Left lobe of liver (tissue), 2 donors: ENCODE measurements at regions not wholly inside any gene's neighbourhood (a gene's known extent, or its start where the extent isn't known, plus 50 kb on each side); places are given as distances from the start of the nearest gene placed in this dataset.

Source experiments
- ATAC-seq: fragments of 200-7000 bp; cut with Tn5 transposase; one replicate; pipeline ENCODE4 v1.9.1; 2020; ENCODE audit warnings: mild to moderate bottlenecking, moderate library complexity
- DNase-seq: peaks from one replicate; pipeline ENCODE4 v3.0.0-alpha.2; 2020; ENCODE audit warnings: low spot score
- donor health status: DM: no; HTN: no; CAD: no; lungs with moderate emphysema.
- donor health status: DM: no; HTN: yes; CAD: no.

DNA sequence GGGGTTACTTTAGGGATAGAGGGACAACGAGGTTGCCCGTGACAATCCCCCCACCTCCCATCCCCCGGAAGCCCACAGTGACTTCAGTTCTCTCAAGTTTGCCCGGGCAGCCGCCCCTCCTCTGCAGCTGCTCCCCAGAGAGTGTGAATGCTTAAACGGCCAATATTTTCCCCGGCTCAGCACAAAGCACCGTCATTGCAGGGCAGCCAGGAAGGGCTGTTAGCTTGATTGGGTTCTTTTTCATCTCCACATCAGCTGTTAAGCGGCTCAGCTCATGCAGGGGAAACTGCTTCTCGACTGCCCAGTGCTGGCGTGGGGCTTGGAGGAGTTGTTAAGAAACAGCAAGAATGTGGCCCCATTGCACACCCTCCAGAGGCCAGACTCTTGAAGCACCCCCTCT, 120.5 kb upstream of the NCOR2 start:
- ATAC-seq: no peak
- DNase-seq: no peak

- no peak for ATAC-seq
- no peak for DNase-seq
Observed at GRCh38 chr12:124687174-124687902, 119.9 kb upstream of the NCOR2 start.

- ATAC-seq (no peak), DNase-seq (no peak)
Observed at GRCh38 chr12:124686370-124687173, 119.2 kb upstream of the NCOR2 start.

DNA sequence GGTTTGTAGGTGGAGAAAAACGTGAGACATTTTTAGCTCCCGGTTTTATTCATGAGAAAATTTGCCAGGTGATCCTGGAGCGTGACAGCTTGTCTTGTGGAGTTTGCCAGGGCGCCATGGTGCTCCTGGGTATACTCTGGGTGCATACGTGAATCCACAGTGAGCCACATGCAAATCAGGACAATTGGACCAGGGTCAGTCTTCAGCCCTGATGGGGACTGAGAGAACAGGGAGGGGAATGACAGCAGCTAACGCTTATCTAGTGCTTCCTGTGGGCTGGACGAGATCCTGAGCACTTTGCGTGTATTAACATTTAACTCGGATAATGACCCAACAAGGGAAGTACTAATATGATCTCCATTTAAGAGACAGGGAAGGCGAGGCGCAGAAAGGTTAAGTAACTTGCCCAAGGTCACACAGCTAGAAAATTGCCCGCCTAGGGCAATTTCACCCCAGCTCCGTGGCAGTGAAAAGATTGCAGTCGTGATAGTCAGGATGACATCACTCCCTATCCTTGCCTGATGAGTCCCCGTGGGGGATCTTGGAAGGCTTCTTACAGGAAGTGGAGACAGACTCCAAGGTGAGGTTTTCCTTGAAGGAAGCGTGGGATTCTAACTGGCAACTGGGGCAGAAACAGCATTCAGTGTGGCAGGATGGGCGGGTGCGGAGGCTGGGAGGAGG, 118.4 kb upstream of the NCOR2 start:
- DNase-seq: no peak
- ATAC-seq: no peak

DNA sequence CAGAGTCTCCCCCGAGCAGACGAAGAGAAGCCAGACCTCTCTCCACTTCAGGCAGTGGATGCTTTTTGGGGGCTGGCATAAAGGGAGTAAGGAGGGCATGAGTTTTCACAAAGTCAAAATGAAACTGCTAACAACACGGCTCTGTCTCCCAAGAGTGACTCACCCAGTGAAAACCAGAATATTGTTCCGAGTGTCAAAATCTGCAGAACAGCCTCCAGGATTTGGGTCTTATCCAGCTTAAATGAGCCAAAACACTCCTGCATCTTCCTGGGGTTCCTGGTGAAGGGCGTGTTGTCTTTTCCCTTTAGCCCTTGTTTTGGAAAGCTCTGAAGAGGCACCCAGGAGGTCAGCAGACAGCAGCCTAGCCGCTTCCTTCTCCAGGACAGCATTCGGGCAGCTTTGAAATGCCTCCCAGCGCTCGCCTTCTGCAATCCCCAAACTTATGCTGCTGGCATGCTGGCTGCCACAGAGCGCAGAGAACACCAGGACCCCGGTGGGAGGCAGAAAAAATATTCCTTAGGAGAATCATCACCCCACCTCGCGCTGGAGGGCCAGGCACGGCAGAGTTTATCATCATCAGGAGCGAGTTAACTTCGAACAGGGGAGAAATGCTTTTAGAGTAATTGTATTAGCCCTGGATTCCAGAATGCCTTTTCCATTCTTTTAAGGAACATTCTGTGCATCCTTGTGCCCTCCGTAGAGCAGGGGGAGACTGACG, 117.7 kb upstream of the NCOR2 start:
- DNase-seq (no peak), ATAC-seq (no peak)

DNA sequence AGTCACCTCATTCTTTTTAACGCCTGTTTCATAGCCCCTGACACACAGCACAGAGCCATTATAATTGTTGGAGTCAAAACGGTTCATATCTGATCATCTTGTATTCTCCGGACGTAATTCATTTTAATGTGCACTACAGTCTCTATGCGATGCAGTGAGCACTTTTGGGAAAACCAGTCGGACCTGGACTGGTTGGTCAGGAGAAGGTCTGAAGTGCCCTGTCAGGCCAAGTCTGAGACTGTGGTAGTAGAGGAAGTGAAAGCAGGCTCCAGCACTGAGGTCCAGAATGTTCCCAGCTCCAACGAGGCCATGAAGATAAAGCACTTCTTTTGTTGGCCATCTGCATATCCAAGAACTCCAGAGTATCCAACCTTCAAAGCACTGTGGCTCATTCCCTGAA, 117.1 kb upstream of the NCOR2 start:
- ATAC-seq (no peak), DNase-seq (no peak)

DNA sequence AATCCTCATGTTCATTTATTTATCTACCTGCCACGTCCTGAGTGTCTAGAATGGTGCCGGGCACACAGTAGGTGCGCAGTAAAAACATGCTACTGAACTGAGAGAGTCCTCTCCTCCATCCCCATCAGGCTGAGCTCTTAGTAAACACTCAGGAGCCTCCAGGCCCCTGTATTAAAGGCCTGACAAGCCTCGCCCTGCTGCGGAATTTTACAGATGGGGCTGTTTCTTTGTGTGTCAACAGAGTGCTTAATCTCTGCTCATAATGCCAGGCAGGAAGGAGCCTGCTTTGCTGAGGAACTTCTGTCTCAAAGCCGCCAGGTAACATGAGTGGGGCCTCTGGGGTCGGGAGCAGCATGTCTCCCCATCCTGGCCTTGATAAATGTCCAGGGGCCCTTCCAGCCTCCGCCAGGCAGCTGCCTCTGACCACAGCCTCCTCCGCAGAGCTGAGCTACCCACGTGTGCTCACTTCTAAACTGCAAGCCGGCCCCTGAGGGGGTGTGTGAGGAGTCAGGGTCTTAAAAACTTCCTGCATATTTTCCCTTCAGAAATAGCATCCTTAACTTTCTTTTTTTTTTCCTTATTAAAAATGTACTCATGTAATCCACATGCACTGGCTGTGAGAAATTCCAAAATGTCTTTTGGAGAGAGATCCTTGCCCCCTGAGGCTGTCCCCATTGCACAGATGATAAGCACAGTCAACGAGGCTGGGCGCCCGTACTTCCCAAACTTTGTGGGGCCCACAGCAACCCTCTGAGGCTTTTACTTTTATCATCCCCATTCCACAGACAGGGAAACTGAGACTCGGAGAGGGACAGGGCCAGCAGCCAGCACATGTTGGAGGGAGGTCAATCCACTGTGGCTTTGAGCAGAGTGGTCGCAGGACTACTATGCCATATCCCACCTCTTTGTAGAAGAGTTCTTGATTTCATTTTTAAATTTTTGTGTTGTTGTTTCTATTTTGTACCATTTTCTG, 116.0 kb upstream of the NCOR2 start:
- no peak for DNase-seq
- no peak for ATAC-seq

DNA sequence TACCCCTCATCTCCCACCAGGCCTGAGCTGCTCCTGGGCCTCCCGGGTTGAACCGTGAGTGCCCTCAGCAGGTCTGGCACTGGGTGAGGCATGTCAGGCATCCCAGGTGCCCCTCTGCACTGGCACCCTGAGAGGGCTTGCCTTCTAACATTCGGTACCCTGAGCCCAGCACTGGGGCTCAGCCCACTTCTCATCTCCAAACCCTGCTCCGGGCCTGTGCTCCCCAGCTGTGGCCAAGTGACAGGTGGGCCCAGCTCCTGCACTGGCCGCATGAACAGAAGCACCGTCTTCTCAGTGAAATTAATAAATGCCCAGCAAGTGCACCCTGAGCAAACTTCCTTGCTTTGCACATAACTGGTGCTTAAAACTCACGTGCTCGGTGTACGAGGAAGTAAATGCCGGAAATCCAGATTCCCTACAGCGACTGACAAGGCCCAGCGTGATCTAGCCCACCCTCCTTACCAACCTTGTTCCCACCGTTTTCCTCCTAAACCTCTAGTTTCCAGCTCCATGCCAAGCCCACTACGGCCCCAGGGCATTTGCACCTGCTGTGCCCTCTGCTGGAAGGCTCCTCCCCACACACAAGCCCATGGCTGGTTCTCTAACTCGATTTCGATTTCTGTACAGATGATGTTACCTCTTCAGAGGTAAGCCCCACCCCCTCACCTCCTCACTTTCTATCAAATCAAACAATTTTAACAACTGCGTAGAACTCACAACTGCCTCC, 115.2 kb upstream of the NCOR2 start:
- no peak for DNase-seq
- ATAC-seq: no peak

GRCh38 chr12:124681779-124682391, 114.5 kb upstream of the NCOR2 start:
- ATAC-seq (no peak), DNase-seq (no peak)

DNA sequence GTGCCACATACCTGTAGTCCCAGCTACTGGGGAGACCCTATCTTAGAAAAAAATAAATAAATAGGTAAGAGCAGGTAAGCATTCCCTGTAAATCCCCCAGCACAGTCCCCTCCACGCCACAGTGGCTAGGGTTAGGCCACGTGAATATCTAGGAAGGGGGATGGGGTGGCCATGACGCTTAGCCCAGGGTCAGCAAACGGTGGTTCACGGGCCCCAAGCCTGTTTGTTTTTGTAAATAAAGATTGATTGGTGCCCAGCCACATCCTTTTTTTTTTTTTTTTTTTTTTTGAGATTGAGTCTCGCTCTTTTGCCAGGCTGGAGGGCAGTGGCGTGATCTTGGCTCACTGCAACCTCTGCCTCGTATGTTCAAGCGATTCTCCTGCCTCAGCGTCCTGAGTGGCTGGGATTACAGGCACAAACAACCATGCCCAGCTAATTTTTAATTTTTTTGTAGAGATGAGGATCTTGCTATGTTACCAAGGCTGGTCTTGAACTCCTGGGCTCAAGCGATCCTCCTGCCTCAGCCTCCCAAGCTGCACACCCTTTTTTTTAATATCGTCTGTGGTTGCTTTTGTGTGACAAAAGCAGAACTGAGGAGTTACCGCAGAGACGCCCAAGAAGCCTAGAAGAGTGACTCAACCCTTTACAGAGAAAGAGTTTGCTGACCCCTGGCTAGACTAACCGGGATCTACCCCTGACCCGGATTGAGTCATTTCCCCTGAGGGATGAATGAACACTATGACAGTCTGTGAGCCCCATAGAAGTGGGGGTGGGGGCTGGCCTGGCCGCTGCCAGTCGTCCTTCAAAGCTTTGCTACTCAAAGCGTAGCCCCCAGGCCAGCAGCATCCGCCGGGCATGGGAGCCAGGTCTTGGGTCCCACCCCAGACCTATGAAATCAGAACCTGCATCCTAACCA, 113.7 kb upstream of the NCOR2 start:
- ATAC-seq: peak; percentile 57

DNA sequence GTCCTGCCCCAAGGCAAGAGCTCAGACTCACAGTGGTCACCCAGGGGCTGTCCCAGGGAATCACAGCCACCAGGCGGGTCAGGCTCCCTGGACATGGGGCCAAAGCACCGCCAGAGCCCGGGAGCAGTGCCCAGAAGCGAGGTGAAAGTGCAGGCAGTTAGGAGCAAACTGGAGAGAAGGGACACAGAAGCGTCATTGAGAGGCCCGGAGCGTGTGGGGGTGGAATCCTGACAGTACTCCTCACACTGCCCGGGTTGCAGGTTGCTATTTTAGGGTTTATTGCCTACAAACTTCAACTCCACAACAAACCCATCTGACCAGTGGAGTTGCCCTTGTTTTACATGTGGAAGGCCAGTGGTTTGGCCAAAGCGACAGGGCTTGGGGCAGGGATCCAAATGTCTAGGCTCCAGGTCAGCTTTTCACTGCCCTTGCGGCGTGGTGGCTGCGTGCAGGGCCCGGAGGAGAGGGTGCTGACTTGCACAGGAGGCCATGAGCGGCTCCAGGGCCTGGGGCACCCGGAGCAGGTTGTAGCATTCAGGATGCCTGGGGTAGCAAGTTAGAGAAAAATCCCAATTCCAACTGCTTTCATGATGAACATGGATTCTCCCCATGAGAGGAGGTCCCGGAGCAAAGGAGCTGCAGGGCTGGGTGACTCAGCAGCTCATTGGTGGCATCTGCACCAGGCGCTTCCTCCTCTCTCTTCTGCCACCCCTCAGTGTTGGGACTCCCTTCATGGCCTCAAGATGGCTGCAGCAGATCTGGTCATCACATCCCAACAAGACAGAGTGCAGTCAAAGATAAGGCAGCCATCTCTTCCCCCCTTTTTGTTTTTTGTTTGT, 112.3 kb upstream of the NCOR2 start:
- DNase-seq: peak; percentile 98
- ATAC-seq: peak; percentile 84

More for the DNA sequence above, 113.7 kb upstream of the NCOR2 start:
- DNase-seq: peak; percentile 83

- ATAC-seq: no peak
- no peak for DNase-seq
Observed at GRCh38 chr12:124679047-124679446, 111.6 kb upstream of the NCOR2 start.

DNA sequence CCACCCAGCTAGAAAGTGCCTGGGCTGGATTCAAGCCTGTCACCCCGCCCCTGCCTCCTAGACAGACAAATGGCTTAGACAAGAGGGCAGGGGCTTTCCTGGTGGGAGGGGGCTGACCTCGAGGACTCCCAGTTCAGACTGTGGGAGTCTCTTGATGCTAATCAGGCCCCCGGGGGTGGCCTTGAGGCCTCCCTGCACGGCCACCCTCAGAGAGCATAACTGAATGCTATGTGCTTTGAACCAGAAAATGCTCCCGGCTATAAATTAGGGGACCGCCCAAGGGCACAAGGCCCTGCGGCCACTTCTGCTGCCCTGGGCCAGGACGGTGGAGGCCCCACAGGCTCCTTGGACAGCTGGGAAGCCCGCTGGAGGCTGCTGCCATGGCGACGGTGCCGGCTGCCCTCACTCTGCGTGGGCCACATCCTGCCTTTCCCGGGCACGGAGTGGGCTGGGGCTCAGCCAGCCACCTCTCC, 111.0 kb upstream of the NCOR2 start:
- no peak for DNase-seq

DNA sequence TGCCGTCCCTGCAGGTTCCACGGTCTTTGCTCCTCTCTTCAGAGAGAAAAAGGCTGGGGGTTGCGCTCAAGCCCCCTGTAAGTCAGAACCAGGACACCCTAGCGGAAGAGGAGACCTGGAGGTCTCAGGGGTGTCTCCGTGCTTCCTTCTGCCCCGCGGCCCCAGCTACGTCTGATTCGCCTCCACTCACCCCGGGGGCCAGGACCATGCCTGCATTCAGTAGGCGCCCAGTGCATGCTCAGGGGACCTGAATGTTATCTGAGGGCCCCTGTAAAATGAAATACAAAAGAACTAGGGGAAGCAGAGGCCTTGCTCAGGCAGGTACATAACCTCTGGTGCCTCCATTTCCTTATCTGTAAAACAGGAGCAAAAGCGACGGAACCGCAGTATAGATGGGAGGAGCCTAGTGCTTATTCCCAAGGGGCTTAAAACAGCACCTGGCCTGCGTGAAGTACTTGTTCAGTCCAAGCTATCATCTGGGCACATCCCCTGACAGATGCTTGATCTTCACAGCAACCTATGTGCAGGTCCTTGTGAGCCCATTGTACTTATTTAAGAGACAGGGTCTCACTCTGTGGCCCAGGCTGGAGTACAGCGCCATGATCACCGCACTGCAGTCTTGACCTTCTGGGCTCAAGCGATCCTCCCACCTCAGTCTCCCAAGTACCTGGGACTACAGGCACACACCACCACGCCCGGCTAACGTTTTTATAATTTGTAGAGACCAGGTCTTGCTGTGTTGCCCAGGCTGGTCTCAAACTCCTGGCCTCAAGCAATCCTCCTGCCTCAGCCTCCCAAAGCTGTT, 110.3 kb upstream of the NCOR2 start:
- no peak for DNase-seq
- no peak for ATAC-seq

More for the DNA sequence above, 111.0 kb upstream of the NCOR2 start:
- ATAC-seq: no peak

DNA sequence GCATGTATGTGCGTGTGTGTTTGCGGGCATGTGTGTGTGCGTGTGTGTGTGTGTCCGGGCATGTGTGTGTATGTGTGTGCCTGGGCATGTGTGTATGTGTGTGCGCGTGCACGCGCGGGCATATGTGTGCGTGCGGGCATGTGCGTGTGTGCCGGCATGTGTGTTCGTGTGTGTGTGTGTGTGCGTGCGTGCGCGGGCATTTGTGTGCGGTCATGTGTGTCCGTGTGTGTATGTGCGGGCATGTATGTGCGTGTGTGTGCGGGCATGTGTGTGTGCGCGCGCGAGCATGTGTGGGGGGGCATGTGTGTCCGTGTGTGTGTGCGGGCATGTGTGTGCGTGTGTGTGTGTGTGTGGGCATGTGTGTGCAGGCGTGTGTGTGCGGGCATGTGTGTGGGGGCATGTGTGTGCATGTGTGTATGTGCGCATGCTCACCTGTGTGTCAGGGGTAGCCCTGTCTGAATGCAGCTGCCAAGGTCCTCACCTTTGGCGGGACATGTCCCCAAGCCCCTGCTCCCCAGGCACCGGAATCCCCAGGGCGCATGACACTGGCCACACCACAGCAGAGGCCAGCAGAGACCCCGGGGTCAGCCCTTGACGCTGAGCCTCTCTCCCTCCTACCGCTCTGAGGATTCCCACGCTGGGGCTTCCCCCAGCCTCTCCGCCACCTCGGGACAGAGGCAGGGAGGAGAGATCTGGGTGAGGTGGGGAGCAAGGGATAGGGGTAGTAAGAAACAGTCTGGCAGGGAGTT, 109.5 kb upstream of the NCOR2 start:
- DNase-seq (no peak), ATAC-seq (no peak)
